ENCODE measurements at regions not wholly inside any gene's neighbourhood (a gene's known extent, or its start where the extent isn't known, plus 50 kb on each side); places are given as distances from the start of the nearest gene placed in this dataset.

DNA sequence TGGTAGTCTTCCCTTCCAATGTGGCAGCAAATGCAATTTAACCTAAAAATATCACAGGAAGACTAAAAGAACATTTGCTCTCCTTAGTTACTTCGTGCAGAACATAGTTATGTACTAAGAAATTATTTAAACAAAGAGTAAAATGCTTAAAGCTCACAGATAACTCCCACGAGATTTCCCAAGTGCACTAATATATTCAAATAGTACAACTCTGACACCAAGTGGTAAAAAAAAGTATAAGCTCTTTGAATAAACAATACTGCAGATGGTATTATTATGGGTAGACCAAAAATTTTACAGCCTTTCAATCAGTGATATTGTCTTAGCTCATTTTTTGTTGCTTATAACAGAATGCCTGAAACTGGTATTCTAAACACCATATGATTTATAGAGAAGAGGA lies 52.8 kb upstream of the FILIP1 start:
- in situ Hi-C loops (cut with MboI; ENCODE audit: low sequenced_read_pairs): loop anchor here (25.0 kb wide), 1 partner anchor 259 kb away; the partner anchor contains the start of gene TMEM30A

DNA sequence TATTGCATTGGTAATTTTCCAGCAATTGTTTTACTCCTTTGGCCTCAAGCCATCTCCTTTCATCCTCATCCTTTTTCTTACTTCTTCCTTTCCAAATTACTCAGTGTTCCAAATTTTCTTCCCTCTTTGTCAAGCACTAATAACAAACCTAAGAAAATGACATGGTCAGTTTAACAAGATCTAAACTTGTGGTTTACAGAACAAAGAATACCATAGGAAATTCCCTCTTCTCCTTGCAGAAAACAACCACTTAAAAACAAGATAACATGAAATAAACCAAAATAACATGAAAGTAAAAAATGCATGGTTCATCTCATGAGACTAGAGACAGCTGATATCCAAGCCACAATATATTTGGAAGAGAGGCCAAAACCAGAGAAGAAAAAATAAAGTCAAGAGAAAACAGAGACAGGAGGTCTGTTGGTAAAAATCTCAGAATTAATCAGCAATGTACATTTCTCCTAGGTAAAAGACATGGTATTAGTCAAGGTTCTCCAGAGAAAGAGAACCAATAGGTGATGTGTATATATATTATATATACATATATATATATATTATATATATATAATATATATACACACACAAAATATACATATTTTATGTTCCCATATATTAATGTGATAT lies 51.0 kb upstream of the SENP6 start:
- in situ Hi-C loops (cut with MboI; ENCODE audit: low sequenced_read_pairs): no loop called here

DNA sequence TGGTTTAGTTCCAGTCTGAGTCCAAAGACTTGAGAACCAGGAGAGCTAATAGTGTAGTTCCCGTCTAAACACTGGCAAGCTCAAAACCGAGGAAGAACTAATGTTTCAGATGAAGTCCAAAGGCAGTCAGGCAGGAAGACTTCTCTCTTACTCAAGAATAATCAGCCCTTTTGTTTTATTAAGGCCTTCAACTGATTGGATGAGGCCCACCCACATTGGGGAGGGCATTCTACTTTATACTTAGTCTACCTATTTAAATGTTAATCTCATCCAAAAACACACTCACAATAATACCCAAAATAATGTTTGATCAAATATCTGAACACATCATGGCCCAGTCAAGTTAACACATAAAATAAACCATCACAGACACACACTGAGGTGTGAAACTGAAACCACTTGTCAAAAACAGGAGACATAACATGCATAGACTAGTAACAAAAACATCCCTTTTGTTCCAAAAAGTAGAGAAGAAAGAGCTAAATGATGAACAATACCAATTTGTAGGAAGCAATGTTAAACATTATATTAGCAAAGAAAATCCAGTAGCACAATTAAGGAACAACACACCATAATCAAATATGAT lies 50.2 kb upstream of the SENP6 start:
- in situ Hi-C loops (cut with MboI; ENCODE audit: low sequenced_read_pairs): no loop called here
